C4-2B (cell line): ENCODE measurements at regions not wholly inside any gene's neighbourhood (a gene's known extent, or its start where the extent isn't known, plus 50 kb on each side); places are given as distances from the start of the nearest gene placed in this dataset.

Experiments used
- CTCF ChIP-seq: fragments of 450-650 bp; conservative IDR thresholded peaks from 2 replicates; pipeline ENCODE4 v1.5.1; 2017; ENCODE audit warnings: mild to moderate bottlenecking
- ZFX ChIP-seq: fragments of 450-650 bp; IDR thresholded peaks from 2 replicates; pipeline ENCODE4 v1.6.1; 2017

GRCh38 chr11:115958089-115959000 is 454.1 kb upstream of the CADM1 start:
- no peak for TF ChIP-seq CTCF
- TF ChIP-seq ZFX, result no peak
